ENCODE measurements at regions not wholly inside any gene's neighbourhood (a gene's known extent, or its start where the extent isn't known, plus 50 kb on each side); places are given as distances from the start of the nearest gene placed in this dataset.

DNA sequence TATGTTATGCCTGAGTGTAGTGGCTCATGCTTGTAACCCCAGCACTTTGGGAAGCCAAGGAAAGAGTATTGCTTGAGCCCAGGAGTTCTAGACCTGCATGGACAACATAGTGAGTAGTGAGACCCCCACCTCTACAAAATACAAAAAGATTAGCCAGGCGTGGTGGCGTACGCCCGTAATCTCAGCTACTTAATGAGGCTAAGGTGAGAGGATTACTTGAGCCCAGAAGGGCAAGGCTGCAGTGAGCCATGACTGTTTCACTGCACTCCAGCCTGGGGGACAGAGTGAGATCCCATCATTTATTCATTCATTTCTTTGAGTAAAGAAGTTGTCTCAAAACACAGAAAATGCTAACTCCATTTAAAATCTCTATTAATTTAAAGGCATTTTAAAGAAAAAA is 1061.6 kb downstream of the JRKL start:
- H3K36me3 ChIP-seq, result no peaks in the 10 kb centered on the region
- WGBS, 2 donors, result 91 to 93% methylated on average over 4 of the region's 4 CpGs
- no peak for TF ChIP-seq POLR2AphosphoS5 (IDR thresholded peaks at IDR 0.05)
- TF ChIP-seq POLR2A (IDR thresholded peaks at IDR 0.05), result no peak
- intact Hi-C loops (cut with DNase I), result no loop called here
- DNase-seq, result no peak
- H3K4me3 ChIP-seq, result no peak overlapping the region
- no peak overlapping the region for H3K27ac ChIP-seq
- H3K9me3 ChIP-seq, result no peaks in the 10 kb centered on the region
- no peaks in the 10 kb centered on the region for H3K4me1 ChIP-seq
- no peaks in the 10 kb centered on the region for H3K27me3 ChIP-seq

- Histone ChIP-seq H3K4me1 (no peaks in the 10 kb centered on the region), H3K27ac (no peak overlapping the region), H3K4me3 (no peak overlapping the region), H3K36me3 (no peaks in the 10 kb centered on the region), H3K9me3 (no peaks in the 10 kb centered on the region), H3K27me3 (no peaks in the 10 kb centered on the region)
- WGBS, 2 donors, result 27 to 43% methylated on average over 1 of the region's 1 CpG
- no peak for DNase-seq
- TF ChIP-seq CTCF (IDR thresholded peaks at IDR 0.05) (no peak), POLR2AphosphoS5 (IDR thresholded peaks at IDR 0.05) (no peak), POLR2A (IDR thresholded peaks at IDR 0.05) (no peak), EP300 (IDR thresholded peaks at IDR 0.05) (no peak)
- intact Hi-C loops (cut with DNase I), result no loop called here
Measured at GRCh38 chr11:97454988-97455387, 1065.2 kb downstream of the JRKL start.

DNA sequence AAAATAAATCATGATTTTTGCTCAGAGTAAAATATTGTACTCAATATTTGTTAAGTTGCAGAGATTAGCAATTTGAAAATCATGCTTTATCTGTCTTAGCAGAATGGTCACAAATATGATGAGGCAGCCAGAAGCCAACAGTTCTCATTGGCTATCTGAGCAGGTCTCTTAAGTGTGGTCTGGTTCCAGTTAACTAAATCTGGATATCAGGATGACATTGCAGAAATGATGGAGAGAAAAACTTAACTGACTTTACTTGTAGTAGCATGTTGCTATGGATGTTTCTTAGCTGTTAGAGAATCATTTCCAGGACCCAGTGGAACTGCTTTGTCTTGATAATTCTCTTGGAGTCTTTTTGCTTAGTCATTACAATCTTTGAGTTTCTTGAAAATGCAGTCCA is 1070.3 kb downstream of the JRKL start:
- intact Hi-C loops (cut with DNase I), result no loop called here
- Histone ChIP-seq H3K4me1 (no peaks in the 10 kb centered on the region), H3K36me3 (no peaks in the 10 kb centered on the region), H3K27me3 (no peaks in the 10 kb centered on the region), H3K27ac (no peak overlapping the region), H3K4me3 (no peak overlapping the region), H3K9me3 (peaks cover 0 to 8% (median 0%) of the 10 kb centered on the region in 4 donors)
- no peak for DNase-seq
- TF ChIP-seq CTCF (IDR thresholded peaks at IDR 0.05), result no peak
- no peak for TF ChIP-seq POLR2A (IDR thresholded peaks at IDR 0.05)
- no peak for TF ChIP-seq EP300 (IDR thresholded peaks at IDR 0.05)
- no peak for TF ChIP-seq POLR2AphosphoS5 (IDR thresholded peaks at IDR 0.05)

DNA sequence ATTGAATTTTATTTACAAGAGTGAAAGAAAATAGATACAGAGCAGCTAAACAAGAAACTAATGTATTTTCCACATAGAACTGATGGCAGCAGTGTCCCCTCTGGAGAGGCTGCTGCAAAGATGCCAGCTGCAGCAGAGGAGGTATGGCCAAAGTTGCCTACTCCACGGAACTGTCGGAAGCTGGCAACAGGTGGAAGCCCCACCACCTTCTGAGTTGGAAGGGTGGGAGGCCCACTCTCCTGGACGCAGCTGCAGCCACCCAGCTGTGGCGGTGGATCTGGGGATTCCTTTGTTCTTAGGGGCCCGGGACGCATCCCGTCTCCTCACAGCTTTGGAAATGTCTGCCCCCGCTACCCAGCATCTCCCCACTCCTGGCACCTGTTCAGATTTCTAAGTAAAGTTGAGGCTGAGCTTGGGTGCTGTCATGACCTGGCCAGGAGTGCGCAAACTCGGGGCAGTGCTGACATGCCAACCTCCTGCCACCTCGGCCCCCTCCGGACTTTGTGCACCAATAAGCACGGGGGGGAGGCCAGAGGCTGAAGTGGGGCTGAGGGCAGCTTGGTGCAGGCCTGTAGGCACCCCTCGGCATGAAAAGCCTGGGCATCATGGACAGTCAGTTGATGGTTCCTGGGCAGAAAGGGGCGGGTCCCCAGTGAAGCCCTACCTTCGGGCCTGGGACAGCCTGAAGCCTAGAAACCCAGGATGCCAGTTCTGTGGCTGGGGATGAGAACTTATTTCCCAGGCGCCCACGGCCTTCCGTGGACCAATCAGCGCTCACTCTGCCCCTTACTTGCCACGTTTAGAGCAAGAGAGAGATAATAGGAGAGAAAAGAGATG is 1071.4 kb downstream of the JRKL start:
- intact Hi-C loops (cut with DNase I), result no loop called here
- 86 to 91% methylated on average over 21 of the region's 21 CpGs for WGBS, 2 donors
- no peak for DNase-seq
- Histone ChIP-seq H3K4me3 (no peak overlapping the region), H3K27ac (no peak overlapping the region), H3K9me3 (peaks cover 0 to 8% (median 0%) of the 10 kb centered on the region in 4 donors), H3K4me1 (no peaks in the 10 kb centered on the region), H3K27me3 (no peaks in the 10 kb centered on the region), H3K36me3 (no peaks in the 10 kb centered on the region)
- TF ChIP-seq CTCF (IDR thresholded peaks at IDR 0.05) (no peak), POLR2A (IDR thresholded peaks at IDR 0.05) (no peak)

DNA sequence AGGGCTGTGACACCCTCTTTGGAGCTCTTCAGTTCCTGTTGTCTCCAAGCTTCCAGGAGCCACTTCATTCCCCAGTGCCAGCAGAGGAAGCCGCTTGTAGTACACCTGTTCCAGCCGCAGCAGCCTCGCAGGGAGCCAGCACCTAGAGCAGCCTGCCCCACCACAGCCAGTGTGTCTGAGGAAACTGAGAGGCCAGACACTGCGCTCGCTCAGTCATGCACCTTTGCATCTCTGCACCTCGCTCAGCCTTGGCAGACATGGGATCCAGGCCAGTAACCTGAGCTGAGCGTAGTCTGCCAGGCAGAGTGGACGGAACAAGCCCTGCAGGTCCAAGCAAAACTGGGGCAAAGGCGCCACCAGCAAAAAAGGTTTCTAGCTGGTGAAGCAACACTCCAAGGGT is 1072.1 kb downstream of the JRKL start:
- TF ChIP-seq POLR2A (IDR thresholded peaks at IDR 0.05), result no peak
- TF ChIP-seq CTCF (IDR thresholded peaks at IDR 0.05), result no peak
- TF ChIP-seq POLR2AphosphoS5 (IDR thresholded peaks at IDR 0.05), result no peak
- TF ChIP-seq EP300 (IDR thresholded peaks at IDR 0.05), result no peak
- H3K27ac ChIP-seq, result no peak overlapping the region
- no peak overlapping the region for H3K4me3 ChIP-seq
- no peak for DNase-seq
- no peaks in the 10 kb centered on the region for H3K27me3 ChIP-seq
- intact Hi-C loops (cut with DNase I), result no loop called here
- no peaks in the 10 kb centered on the region for H3K4me1 ChIP-seq
- peaks cover 0 to 8% (median 0%) of the 10 kb centered on the region in 4 donors for H3K9me3 ChIP-seq
- H3K36me3 ChIP-seq, result no peaks in the 10 kb centered on the region
- whole genome bisulfite sequencing, 2 donors, result 91 to 92% methylated on average over 9 of the region's 9 CpGs

Measured in sigmoid colon (tissue), 6 donors.